Uterus (tissue), 2 donors: ENCODE measurements at regions not wholly inside any gene's neighbourhood (a gene's known extent, or its start where the extent isn't known, plus 50 kb on each side); places are given as distances from the start of the nearest gene placed in this dataset.

Source experiments
- POLR2A ChIP-seq, 2 donors: fragments of 450-650 bp; IDR thresholded peaks; one replicate each; pipeline ENCODE4 v1.6.1; 2016; ENCODE audit warnings: antibody characterized with exemption in 2 of 2, mild to moderate bottlenecking in 1 of 2, moderate library complexity in 1 of 2
- TF ChIP-seq, protein P1 (sequence below), 4 experiments: fragments of 200-600 bp in 2 of 4; fragments of 450-650 bp in 2 of 4; sonication (generic) in 2 of 4; IDR thresholded peaks; one replicate each; pipeline ENCODE4 v1.5.1; 2016 to 2019; ENCODE audit warnings: antibody characterized with exemption in 4 of 4, mild to moderate bottlenecking in 2 of 4, moderate library complexity in 1 of 4

DNA sequence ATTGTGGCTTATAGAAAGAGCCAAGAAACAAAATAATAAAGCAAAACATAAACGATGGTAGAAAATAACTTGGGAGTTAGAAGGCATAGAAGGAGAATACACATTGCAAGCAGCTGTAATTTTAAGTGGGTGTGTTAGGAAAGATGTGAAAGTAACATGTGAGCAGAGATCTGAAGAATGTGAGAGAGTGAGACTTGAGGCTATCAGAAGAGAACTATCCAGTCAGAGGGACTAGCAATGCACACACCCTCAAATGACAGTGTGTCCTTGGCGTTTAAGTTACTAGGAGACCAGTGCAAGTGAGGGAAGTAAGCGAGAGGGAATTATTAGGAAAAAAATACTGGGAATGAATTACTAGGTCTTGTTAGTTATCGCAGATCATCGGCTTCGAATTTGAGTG, 304.9 kb downstream of the DSEL start:
- TF ChIP-seq, protein P1, sequence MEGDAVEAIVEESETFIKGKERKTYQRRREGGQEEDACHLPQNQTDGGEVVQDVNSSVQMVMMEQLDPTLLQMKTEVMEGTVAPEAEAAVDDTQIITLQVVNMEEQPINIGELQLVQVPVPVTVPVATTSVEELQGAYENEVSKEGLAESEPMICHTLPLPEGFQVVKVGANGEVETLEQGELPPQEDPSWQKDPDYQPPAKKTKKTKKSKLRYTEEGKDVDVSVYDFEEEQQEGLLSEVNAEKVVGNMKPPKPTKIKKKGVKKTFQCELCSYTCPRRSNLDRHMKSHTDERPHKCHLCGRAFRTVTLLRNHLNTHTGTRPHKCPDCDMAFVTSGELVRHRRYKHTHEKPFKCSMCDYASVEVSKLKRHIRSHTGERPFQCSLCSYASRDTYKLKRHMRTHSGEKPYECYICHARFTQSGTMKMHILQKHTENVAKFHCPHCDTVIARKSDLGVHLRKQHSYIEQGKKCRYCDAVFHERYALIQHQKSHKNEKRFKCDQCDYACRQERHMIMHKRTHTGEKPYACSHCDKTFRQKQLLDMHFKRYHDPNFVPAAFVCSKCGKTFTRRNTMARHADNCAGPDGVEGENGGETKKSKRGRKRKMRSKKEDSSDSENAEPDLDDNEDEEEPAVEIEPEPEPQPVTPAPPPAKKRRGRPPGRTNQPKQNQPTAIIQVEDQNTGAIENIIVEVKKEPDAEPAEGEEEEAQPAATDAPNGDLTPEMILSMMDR (IDR thresholded peaks at IDR 0.05), result no peak
- no peak for TF ChIP-seq POLR2A (IDR thresholded peaks at IDR 0.05)
